ENCODE measurements at regions not wholly inside any gene's neighbourhood (a gene's known extent, or its start where the extent isn't known, plus 50 kb on each side); places are given as distances from the start of the nearest gene placed in this dataset.
"Not testable (repeated sequence)": the region's sequence is repeated elsewhere in the genome, so short reads cannot be mapped to it uniquely, and the experiment has no call there.

DNA sequence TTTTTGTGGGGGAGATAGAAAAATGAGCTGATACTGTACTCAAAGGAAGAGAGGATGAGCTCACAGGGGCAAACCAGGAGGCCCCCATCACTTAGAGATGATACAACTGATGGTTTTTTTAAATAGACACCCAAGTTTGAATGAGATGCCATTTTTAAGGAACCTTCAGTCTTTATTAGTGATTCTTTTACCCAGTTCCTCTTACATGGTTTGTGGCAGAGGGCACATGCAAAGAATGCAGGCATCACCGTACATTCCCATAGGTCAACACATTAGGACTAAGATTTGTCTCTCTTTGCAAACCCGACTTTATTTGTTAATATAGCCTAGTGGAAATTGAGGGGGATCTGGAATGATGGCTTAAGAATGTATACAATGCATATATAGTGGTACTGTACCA, 250.9 kb downstream of the ASXL3 start:
- H3K36me3 Mint-ChIP-seq (ENCODE audit: insufficient read depth): no peaks in the 10 kb centered on the region
- H3K4me1 Mint-ChIP-seq (ENCODE audit: low read depth in 2 of 2): no peaks in the 10 kb centered on the region

DNA sequence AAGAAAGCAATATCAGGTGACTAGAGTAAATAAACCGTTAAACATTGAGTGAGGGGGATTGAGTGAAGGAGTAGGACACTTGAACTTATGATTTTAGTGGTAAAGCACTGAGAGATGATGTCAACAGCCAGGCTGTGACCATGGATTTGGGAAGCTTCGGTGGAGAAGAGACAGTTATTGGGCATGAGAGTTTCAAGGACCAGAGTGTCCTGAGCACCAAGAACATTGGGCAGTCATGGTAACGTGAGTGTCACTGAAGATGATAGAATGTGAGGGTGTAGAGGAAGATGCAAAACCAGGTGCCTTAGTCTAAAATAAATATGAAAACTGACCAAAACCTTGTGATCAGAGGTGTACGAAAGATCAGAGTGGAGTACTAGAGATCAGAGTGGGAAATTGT, 248.1 kb downstream of the ASXL3 start:
- Mint-ChIP-seq H3K4me3 (no peak overlapping the region), H3K27me3 (no peaks in the 10 kb centered on the region), H3K9me3 (peaks cover 10 to 11% of the 10 kb centered on the region in 2 donors), H3K36me3 (ENCODE audit: insufficient read depth) (no peaks in the 10 kb centered on the region), H3K4me1 (ENCODE audit: low read depth in 2 of 2) (no peaks in the 10 kb centered on the region), H3K27ac (no peak overlapping the region)
- DNase-seq (no peak), ATAC-seq (replicated peaks) (no peak)

More for the DNA sequence above, 250.9 kb downstream of the ASXL3 start:
- no peak for DNase-seq
- Mint-ChIP-seq H3K27me3 (no peaks in the 10 kb centered on the region), H3K9me3 (peaks cover 11 to 12% of the 10 kb centered on the region in 2 donors), H3K27ac (no peak overlapping the region), H3K4me3 (no peak overlapping the region)
- ATAC-seq (replicated peaks): no peak

DNA sequence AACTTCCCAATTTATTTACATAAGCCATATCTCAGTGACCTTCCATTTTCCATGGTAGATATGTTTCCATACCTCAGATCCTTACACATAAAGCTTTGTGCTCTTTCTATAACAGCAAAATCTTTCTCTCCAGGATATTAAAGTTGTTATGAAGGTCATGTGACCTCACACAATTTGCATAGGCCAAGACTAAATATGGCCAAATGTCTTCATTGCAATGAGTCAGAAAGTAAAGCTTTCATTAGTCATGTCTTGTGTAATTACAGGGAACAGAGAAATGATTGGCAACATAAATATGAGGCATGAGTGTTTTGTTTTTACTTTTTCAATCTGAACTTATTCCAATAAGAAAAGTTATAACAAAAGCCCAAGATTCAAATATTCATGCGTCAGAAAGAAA, 243.5 kb downstream of the ASXL3 start:
- ATAC-seq (replicated peaks): no peak
- H3K27ac Mint-ChIP-seq: no peak overlapping the region
- H3K9me3 Mint-ChIP-seq: peaks cover 11 to 17% of the 10 kb centered on the region in 2 donors
- no peaks in the 10 kb centered on the region for H3K36me3 Mint-ChIP-seq (ENCODE audit: insufficient read depth)
- H3K4me3 Mint-ChIP-seq: no peak overlapping the region
- no peaks in the 10 kb centered on the region for H3K4me1 Mint-ChIP-seq (ENCODE audit: low read depth in 2 of 2)
- no peak for DNase-seq
- no peaks in the 10 kb centered on the region for H3K27me3 Mint-ChIP-seq

DNA sequence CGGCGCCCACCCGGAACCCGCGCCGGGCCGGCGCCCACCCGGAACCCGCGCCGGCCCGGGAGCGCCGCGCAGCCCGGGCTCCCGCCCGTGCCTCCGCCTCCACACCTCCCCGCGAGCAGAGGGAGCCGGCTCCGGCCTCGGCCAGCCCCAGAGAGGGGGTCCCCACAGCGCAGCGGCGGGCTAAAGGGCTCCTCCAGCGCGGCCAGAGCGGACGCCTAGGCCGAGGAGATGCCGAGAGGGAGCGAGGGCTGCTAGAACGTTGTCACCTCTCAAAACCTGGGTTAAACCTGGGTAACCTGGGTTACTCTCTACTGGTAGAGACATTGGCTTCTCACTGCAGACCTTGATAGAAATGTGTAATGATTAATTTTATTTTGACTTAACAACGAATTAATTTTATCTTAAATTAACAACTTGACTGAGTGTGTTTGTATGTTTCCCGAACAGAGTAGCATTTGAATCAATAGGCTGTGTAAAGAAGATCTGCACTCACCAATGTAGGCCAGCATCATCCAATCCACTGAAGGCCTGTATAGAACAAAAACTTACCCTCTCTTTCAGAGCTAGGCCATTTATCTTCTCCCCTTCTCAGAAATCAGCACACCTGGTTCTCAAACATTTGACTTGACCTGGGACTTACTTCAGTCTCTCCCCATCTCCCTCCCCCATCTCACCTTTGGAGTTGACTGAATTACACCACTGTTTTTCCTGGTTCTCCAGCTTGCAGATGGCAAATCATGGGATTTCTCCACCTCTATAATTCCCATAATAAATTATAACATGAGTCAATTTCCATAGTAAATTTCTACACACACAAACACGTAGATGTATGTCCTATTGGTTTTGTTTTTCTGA, 242.7 kb downstream of the ASXL3 start:
- peaks cover 7 to 17% of the 10 kb centered on the region in 2 donors for H3K9me3 Mint-ChIP-seq
- DNase-seq (no peak), ATAC-seq (replicated peaks) (no peak)
- H3K4me1 Mint-ChIP-seq (ENCODE audit: low read depth in 2 of 2): no peaks in the 10 kb centered on the region
- no peaks in the 10 kb centered on the region for H3K27me3 Mint-ChIP-seq
- no peaks in the 10 kb centered on the region for H3K36me3 Mint-ChIP-seq (ENCODE audit: insufficient read depth)
- H3K4me3 Mint-ChIP-seq: no peak overlapping the region
- no peak overlapping the region for H3K27ac Mint-ChIP-seq

DNA sequence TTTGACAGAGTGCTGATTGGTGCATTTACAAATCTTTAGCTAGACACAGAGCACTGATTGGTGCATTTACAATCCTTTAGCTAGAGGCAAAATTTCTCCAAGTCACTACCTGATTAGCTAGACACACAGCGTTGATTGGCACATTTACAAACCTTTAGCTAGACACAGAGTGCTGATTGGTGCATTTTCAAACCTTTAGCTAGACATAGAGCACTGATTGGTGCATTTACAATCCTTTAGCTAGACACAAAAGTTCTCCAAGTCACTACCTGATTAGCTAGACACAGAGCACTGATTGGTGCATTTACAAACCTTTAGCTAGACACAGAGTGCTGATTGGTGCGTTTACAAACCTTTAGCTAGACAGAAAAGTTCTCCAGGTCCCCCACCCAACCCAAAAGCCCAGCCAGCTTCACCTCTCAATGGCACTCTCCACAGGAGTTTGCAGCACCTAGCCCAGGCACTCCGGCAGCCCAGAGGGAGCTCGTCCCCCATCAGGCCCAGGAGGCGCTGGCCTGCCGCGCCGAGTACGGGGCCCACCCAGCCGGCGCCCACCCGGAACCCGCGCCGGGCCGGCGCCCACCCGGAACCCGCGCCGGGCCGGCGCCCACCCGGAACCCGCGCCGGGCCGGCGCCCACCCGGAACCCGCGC, 241.8 kb downstream of the ASXL3 start:
- not testable (repeated sequence) for H3K4me3 Mint-ChIP-seq; ATAC-seq (replicated peaks); H3K4me1 Mint-ChIP-seq (ENCODE audit: low read depth in 2 of 2); H3K27me3 Mint-ChIP-seq; H3K36me3 Mint-ChIP-seq (ENCODE audit: insufficient read depth); DNase-seq; H3K27ac Mint-ChIP-seq
- H3K9me3 Mint-ChIP-seq: peaks cover 7 to 15% of the 10 kb centered on the region in 2 donors

DNA sequence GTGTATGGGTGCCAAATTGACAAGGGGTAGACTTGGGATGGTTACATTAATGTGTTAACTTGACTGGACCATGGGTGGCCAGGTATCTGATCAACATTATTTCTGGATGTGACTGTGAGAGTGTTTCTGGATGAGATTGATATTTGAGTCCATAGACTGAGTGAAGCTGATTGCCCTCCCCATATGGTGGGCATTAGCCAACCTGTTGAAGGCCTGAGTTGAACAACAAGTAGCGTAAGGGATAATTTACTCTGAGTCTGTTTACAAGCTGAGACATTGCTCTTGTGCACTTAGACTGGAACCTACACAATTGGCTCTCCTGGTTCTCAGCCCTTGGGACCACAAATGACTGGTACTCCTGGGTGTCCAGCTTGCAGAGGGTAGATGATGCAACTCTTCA, 240.1 kb downstream of the ASXL3 start:
- H3K4me3 Mint-ChIP-seq: no peak overlapping the region
- no peaks in the 10 kb centered on the region for H3K4me1 Mint-ChIP-seq (ENCODE audit: low read depth in 2 of 2)
- no peak overlapping the region for H3K27ac Mint-ChIP-seq
- ATAC-seq (replicated peaks) (no peak), DNase-seq (no peak)
- no peaks in the 10 kb centered on the region for H3K27me3 Mint-ChIP-seq
- H3K9me3 Mint-ChIP-seq: peaks cover 5 to 6% of the 10 kb centered on the region in 2 donors
- no peaks in the 10 kb centered on the region for H3K36me3 Mint-ChIP-seq (ENCODE audit: insufficient read depth)

DNA sequence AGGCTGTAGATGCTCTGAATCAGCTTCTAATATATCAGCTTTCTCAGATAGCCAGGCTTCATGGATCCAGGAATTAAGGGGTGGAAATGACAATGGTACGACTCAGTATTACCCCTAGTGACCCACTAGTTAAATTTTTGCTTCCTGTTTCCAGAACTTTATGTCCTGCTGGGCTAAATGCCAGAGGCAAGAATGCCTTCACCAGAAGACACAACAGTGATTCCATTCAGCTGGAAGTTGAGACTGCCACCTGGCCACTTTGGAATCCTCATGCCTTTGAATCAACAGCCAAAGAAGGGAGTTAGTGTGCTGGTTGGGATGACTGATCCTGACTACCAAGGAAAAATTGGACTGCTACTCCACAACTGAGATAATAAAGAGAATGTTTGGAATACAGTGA, 239.1 kb downstream of the ASXL3 start:
- Mint-ChIP-seq H3K4me1 (ENCODE audit: low read depth in 2 of 2) (no peaks in the 10 kb centered on the region), H3K27me3 (no peaks in the 10 kb centered on the region), H3K27ac (no peak overlapping the region), H3K9me3 (peaks cover 5 to 6% of the 10 kb centered on the region in 2 donors), H3K4me3 (no peak overlapping the region), H3K36me3 (ENCODE audit: insufficient read depth) (no peaks in the 10 kb centered on the region)
- no peak for DNase-seq
- no peak for ATAC-seq (replicated peaks)

DNA sequence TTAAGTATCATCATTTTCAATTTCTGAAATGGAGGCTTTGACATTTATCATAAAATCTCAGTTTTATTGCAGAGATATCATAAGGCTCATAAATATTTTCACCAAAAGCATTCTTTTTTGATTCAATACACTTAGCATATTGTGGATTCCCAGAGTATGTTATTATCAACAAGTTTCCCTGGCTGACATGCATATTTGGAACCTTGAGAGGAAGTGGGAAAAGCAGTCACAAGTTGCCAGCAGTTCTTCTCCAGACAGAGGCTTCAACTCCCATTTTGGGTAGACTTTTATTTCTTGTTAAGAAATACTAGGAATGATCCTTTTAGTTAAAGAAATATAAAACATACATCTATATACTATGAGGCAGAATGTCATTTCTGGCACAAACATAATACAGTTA, 236.5 kb downstream of the ASXL3 start:
- Mint-ChIP-seq H3K27ac (no peak overlapping the region), H3K9me3 (peaks cover 9 to 21% of the 10 kb centered on the region in 2 donors), H3K36me3 (ENCODE audit: insufficient read depth) (no peaks in the 10 kb centered on the region), H3K4me3 (no peak overlapping the region), H3K4me1 (ENCODE audit: low read depth in 2 of 2) (no peaks in the 10 kb centered on the region), H3K27me3 (no peaks in the 10 kb centered on the region)
- no peak for DNase-seq
- ATAC-seq (replicated peaks): no peak

DNA sequence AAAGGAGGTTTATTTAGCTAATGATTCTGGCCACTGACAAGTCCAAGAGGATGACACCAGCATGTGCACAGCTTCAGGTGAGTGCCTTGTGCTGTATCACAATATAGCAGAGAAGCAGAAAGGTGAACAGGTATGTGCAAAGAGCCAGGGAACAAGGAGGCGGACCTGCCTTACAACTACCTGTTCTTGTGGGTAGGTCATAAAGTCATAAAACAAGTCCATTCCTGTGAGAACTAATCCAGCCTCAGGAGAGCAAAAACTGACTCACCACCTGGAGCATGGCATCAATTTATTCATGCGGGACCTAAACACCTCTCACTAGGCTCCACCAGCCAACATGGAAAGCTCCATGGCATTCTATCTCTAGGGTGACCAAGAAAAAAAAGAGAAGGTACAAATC, 234.2 kb downstream of the ASXL3 start:
- Mint-ChIP-seq H3K27ac (no peak overlapping the region), H3K9me3 (peaks cover 6 to 17% of the 10 kb centered on the region in 2 donors), H3K4me1 (ENCODE audit: low read depth in 2 of 2) (no peaks in the 10 kb centered on the region), H3K36me3 (ENCODE audit: insufficient read depth) (no peaks in the 10 kb centered on the region), H3K4me3 (no peak overlapping the region), H3K27me3 (no peaks in the 10 kb centered on the region)
- ATAC-seq (replicated peaks) (no peak), DNase-seq (no peak)

DNA sequence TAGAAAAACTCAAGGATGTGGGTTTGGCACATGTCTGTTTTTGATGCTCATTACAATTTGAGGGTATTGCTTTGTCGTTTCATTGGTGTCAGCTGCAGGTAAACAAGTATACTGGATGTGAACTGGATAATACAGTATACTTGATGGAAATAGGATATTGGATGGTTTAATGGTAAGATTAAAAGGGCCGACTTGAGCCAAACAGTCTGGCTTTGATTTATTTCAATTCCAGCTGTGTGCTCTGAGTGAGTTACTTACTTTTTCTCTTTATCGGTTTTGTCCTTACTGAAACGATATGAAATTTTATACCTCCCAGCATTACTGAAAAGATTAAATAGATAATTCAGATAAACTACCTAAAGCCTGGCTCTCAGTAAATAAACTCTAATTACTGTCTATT, 227.6 kb downstream of the ASXL3 start:
- H3K9me3 Mint-ChIP-seq: peaks cover 7 to 11% of the 10 kb centered on the region in 2 donors
- ATAC-seq (replicated peaks): no peak
- H3K4me1 Mint-ChIP-seq (ENCODE audit: low read depth in 2 of 2): no peaks in the 10 kb centered on the region

DNA sequence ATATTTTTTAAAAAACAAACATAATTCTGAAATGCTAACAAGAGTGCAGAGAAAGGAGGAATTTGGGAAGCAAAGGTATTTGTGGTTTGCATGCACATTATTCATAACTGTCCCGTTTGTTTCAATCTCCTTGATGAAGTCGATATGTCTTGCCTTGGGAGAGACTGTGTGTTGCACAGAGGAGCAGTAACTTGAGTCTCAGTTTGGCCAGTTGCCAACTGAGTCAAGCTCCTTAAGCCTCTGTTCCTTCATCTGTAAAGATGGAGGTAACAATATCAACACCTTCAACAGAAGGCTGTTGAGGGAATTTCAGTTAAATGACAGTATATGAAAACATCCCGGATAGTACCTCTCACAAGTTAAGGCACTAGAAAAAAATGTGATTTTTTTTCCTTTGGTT, 226.2 kb downstream of the ASXL3 start:
- DNase-seq (no peak), ATAC-seq (replicated peaks) (no peak)
- H3K27ac Mint-ChIP-seq: no peak overlapping the region
- no peaks in the 10 kb centered on the region for H3K27me3 Mint-ChIP-seq
- no peaks in the 10 kb centered on the region for H3K4me1 Mint-ChIP-seq (ENCODE audit: low read depth in 2 of 2)
- no peak overlapping the region for H3K4me3 Mint-ChIP-seq
- H3K9me3 Mint-ChIP-seq: peaks cover 0 to 4% of the 10 kb centered on the region in 2 donors
- no peaks in the 10 kb centered on the region for H3K36me3 Mint-ChIP-seq (ENCODE audit: insufficient read depth)

More for the DNA sequence above, 227.6 kb downstream of the ASXL3 start:
- H3K27ac Mint-ChIP-seq: no peak overlapping the region
- H3K27me3 Mint-ChIP-seq: no peaks in the 10 kb centered on the region
- H3K4me3 Mint-ChIP-seq: no peak overlapping the region
- H3K36me3 Mint-ChIP-seq (ENCODE audit: insufficient read depth): no peaks in the 10 kb centered on the region
- no peak for DNase-seq

DNA sequence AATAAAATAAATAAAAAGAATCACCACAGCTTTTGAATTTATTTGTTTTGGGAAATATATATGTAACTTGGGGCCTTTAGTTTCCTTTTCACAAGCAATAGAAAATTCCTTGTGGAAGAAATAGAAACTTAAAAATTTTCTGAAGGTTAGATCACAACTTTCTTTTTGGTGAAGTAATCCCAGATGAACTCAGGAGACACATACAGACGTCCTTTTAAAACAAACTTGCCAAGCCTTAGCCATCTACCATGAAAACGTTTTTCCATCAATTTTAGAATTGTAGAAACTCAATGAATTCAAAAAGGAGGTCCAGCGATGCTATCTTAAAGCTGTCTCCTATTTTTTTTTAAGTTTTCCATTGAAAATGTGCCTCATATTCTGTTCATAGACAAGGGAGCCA, 225.6 kb downstream of the ASXL3 start:
- no peaks in the 10 kb centered on the region for H3K27me3 Mint-ChIP-seq

DNA sequence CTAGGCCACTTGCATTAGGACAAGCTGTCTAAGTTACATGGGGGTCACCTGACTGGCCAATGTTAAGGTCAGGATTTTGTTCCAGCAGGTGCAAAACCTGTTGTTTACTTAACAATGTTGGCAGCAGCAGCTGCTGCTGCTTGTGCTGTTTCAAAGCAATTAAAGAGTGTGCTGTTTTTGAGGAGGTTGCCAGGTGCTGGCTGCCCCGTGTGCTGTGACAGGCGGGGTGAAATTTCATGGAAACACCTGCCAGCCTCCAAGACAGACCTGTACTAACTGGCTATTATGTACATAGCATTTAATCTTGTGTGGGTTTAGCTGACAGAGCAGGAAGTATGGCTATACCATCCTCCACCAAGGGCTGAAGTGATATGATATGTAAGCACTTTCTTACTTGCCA, 224.9 kb downstream of the ASXL3 start:
- ATAC-seq (replicated peaks) (no peak), DNase-seq (no peak)
- H3K4me3 Mint-ChIP-seq: no peak overlapping the region
- H3K4me1 Mint-ChIP-seq (ENCODE audit: low read depth in 2 of 2): no peaks in the 10 kb centered on the region
- no peak overlapping the region for H3K27ac Mint-ChIP-seq
- no peaks in the 10 kb centered on the region for H3K36me3 Mint-ChIP-seq (ENCODE audit: insufficient read depth)
- H3K27me3 Mint-ChIP-seq: no peaks in the 10 kb centered on the region
- H3K9me3 Mint-ChIP-seq: peaks cover 0 to 4% of the 10 kb centered on the region in 2 donors

More for the DNA sequence above, 225.6 kb downstream of the ASXL3 start:
- no peaks in the 10 kb centered on the region for H3K4me1 Mint-ChIP-seq (ENCODE audit: low read depth in 2 of 2)
- no peaks in the 10 kb centered on the region for H3K36me3 Mint-ChIP-seq (ENCODE audit: insufficient read depth)
- H3K27ac Mint-ChIP-seq: no peak overlapping the region
- peaks cover 0 to 4% of the 10 kb centered on the region in 2 donors for H3K9me3 Mint-ChIP-seq
- ATAC-seq (replicated peaks): no peak
- DNase-seq: no peak
- no peak overlapping the region for H3K4me3 Mint-ChIP-seq
